ENCODE measurements at regions not wholly inside any gene's neighbourhood (a gene's known extent, or its start where the extent isn't known, plus 50 kb on each side); places are given as distances from the start of the nearest gene placed in this dataset.

- no TSS peak for BruUV-seq (replicated peaks)
- Mint-ChIP-seq H3K4me1 (ENCODE audit: insufficient read depth, unreplicated experiment) (no peaks in the 10 kb centered on the region), H3K36me3 (ENCODE audit: insufficient read depth, unreplicated experiment) (no peaks in the 10 kb centered on the region), H3K27me3 (ENCODE audit: insufficient read depth, unreplicated experiment) (no peaks in the 10 kb centered on the region), H3K27ac (ENCODE audit: low read depth, unreplicated experiment) (no peak overlapping the region), H3K9me3 (ENCODE audit: unreplicated experiment) (no peaks in the 10 kb centered on the region), H3K4me3 (ENCODE audit: unreplicated experiment) (no peak overlapping the region)
- intact Hi-C loops (cut with micrococcal nuclease): no loop called here
- TF ChIP-seq CTCF (IDR thresholded peaks at IDR 0.05; ENCODE audit: unreplicated experiment): no peak
- no peak for DNase-seq (ENCODE audit: unreplicated experiment)
- CTCF ChIA-PET: no interaction called here
- POLR2A ChIA-PET: interaction anchor here (0.6 kb wide), 1 partner anchor 52 kb away, joined by 3 read pairs; no protein-coding TSS in a partner anchor
Observed at GRCh38 chr10:133023216-133023843, 64.4 kb upstream of the ADGRA1 start.

DNA sequence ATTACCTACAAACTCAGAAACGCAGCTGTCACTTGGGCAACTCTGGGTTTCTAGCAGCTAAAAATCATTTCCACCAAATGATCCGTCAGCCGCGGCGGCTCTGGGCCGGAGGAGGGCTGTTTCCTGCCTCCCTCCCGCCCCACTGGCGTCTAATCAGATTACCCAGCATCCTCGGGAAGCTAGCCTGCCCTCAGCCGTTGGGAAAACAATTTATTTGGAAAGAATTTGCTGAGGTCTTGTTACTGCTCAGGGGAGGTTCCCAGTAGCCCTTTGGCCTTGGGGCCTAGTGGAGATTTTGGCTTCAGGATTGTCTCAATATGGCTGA, 65.0 kb upstream of the ADGRA1 start:
- Mint-ChIP-seq H3K9me3 (ENCODE audit: unreplicated experiment) (no peaks in the 10 kb centered on the region), H3K4me1 (ENCODE audit: insufficient read depth, unreplicated experiment) (no peaks in the 10 kb centered on the region), H3K27me3 (ENCODE audit: insufficient read depth, unreplicated experiment) (no peaks in the 10 kb centered on the region), H3K36me3 (ENCODE audit: insufficient read depth, unreplicated experiment) (no peaks in the 10 kb centered on the region), H3K27ac (ENCODE audit: low read depth, unreplicated experiment) (no peak overlapping the region), H3K4me3 (ENCODE audit: unreplicated experiment) (no peak overlapping the region)
- intact Hi-C loops (cut with micrococcal nuclease): no loop called here
- no TSS peak for BruUV-seq (replicated peaks)
- ChIA-PET CTCF (interaction anchor here (0.6 kb wide), 1 partner anchor 190 kb away, joined by 3 read pairs; no protein-coding TSS in a partner anchor), POLR2A (no interaction called here)
- no peak for TF ChIP-seq CTCF (IDR thresholded peaks at IDR 0.05; ENCODE audit: unreplicated experiment)
- DNase-seq (ENCODE audit: unreplicated experiment): no peak

GRCh38 chr10:133021963-133022775, 65.6 kb upstream of the ADGRA1 start:
- intact Hi-C loops (cut with micrococcal nuclease): no loop called here
- Mint-ChIP-seq H3K27me3 (ENCODE audit: insufficient read depth, unreplicated experiment) (no peaks in the 10 kb centered on the region), H3K9me3 (ENCODE audit: unreplicated experiment) (no peaks in the 10 kb centered on the region), H3K27ac (ENCODE audit: low read depth, unreplicated experiment) (no peak overlapping the region), H3K36me3 (ENCODE audit: insufficient read depth, unreplicated experiment) (no peaks in the 10 kb centered on the region), H3K4me3 (ENCODE audit: unreplicated experiment) (no peak overlapping the region), H3K4me1 (ENCODE audit: insufficient read depth, unreplicated experiment) (no peaks in the 10 kb centered on the region)
- no peak for DNase-seq (ENCODE audit: unreplicated experiment)
- no peak for TF ChIP-seq CTCF (IDR thresholded peaks at IDR 0.05; ENCODE audit: unreplicated experiment)
- BruUV-seq (replicated peaks): no TSS peak
- ChIA-PET POLR2A (no interaction called here), CTCF (interaction anchor here (0.6 kb wide), 1 partner anchor 190 kb away, joined by 3 read pairs; no protein-coding TSS in a partner anchor)

DNA sequence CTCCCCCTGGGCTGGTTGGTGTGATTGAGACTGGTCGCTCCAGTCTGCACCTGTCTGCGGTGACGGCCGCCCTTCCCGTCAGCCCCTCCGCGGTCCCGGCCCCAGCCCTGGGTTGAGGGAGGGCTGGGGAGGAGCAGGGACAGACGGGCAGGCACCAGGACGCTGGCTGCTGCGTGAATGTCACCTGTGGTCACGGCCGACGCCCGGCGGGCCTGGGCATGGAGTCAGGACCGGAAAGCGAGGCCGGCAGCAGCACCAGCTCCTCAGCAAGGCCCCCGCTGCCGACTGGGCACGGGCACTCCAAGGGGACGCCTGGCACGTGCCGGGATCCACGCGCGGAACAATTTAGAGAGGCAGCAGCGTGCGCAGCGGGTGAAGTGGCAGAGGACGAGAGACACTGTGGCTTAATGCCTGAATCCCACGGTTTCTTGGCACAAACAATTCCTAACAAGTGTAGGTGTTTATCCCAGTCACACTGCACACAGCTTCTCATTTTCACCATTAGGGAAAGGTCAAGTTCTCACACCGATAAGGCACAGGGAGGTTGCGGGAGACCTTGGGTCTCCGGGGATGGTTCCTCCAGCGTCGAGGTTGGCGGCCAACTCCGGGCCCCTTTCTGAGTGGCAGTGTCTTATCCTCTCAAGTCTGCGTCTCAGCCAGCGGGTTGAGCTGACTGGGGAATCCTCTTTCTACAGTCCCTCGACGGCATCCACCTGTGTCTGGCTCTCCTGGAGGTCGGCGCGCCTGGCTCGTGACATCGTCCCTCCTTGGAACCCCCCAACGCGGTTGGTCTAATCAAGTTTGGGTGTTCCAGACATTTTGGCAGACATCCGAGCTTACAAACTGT, 66.4 kb upstream of the ADGRA1 start:
- ChIA-PET POLR2A (no interaction called here), CTCF (no interaction called here)
- H3K4me1 Mint-ChIP-seq (ENCODE audit: insufficient read depth, unreplicated experiment): no peaks in the 10 kb centered on the region
- no peaks in the 10 kb centered on the region for H3K9me3 Mint-ChIP-seq (ENCODE audit: unreplicated experiment)
- BruUV-seq (replicated peaks): no TSS peak
- intact Hi-C loops (cut with micrococcal nuclease): no loop called here
- no peak overlapping the region for H3K27ac Mint-ChIP-seq (ENCODE audit: low read depth, unreplicated experiment)
- H3K36me3 Mint-ChIP-seq (ENCODE audit: insufficient read depth, unreplicated experiment): no peaks in the 10 kb centered on the region
- no peaks in the 10 kb centered on the region for H3K27me3 Mint-ChIP-seq (ENCODE audit: insufficient read depth, unreplicated experiment)
- H3K4me3 Mint-ChIP-seq (ENCODE audit: unreplicated experiment): no peak overlapping the region
- TF ChIP-seq CTCF (IDR thresholded peaks at IDR 0.05; ENCODE audit: unreplicated experiment): no peak
- DNase-seq (ENCODE audit: unreplicated experiment): no peak
